ENCODE measurements at regions not wholly inside any gene's neighbourhood (a gene's known extent, or its start where the extent isn't known, plus 50 kb on each side); places are given as distances from the start of the nearest gene placed in this dataset.

GRCh38 chr2:57981083-57981768, 65.4 kb upstream of the VRK2 start:
- DNase-seq = no peak

- DNase-seq = no peak
Measured at GRCh38 chr2:57987835-57988573, 58.6 kb upstream of the VRK2 start.

DNA sequence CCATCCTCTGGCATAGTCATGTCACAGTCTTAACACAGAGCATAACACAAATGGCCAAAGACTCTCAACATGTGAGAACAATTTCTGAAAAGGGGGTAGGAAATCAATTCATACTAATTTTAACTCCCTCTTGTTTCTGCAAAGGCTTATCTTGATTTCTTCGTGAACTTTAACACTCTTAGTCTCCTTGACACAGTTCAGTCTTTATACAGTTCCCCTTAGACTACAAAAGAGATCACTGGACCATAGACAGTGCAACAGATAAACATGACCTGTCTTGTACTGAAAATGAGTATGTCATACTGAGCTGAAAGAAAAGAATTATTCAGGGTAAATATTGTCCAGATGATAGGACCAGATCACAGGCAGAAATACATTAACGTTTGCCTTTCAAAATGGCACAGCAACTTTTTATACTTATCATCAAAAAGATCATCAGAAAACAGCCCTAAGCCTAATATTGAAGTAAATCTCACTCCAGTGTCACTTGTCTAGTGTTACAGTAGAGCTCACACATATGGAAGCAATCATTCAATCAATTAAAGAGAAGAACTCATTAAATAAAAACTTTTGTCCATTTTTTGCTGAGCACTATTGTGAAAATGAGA, 56.4 kb upstream of the VRK2 start:
- DNase-seq = no peak
